NCI-H774 (cell line): ENCODE measurements at regions not wholly inside any gene's neighbourhood (a gene's known extent, or its start where the extent isn't known, plus 50 kb on each side); places are given as distances from the start of the nearest gene placed in this dataset.
"Not testable (repeated sequence)": the region's sequence is repeated elsewhere in the genome, so short reads cannot be mapped to it uniquely, and the experiment has no call there.

ENCODE experiments used
- DNase-seq: peaks from one replicate; lab custom pipeline; 2025; lab: John Stamatoyannopoulos, UW

GRCh38 chr2:65605058-65605742 lies 172.8 kb upstream of the SPRED2 start:
- DNase-seq, result no peak

GRCh38 chr2:65604246-65604645 lies 171.8 kb upstream of the SPRED2 start:
- DNase-seq, result no peak

- DNase-seq, result no peak
Measured at GRCh38 chr2:65602603-65603235, 170.3 kb upstream of the SPRED2 start.

DNA sequence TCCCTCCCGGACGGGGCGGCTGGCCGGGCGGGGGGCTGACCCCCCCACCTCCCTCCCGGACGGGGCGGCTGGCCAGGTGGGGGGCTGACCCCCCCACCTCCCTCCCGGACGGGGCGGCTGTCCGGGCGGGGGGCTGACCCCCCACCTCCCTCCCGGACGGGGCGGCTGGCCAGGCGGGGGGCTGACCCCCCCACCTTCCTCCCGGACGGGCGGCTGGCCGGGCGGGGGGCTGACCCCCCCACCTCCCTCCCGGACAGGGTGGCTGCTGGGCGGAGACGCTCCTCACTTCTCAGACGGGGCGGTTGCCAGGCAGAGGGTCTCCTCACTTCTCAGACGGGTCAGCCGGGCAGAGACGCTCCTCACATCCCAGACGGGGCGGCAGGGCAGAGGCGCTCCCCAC lies 168.5 kb upstream of the SPRED2 start:
- DNase-seq, result not testable (repeated sequence)

DNA sequence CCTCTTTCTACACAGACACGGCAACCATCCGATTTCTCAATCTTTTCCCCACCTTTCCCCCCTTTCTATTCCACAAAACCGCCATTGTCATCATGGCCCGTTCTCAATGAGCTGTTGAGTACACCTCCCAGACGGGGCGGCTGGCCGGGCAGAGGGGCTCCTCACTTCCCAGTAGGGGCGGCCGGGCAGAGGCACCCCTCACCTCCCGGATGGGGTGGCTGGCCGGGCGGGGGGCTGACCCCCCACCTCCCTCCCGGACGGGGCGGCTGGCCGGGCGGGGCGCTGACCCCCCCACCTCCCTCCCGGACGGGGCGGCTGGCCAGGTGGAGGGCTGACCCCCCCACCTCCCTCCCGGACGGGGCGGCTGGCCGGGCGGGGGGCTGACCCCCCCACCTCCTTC lies 168.0 kb upstream of the SPRED2 start:
- not testable (repeated sequence) for DNase-seq

DNA sequence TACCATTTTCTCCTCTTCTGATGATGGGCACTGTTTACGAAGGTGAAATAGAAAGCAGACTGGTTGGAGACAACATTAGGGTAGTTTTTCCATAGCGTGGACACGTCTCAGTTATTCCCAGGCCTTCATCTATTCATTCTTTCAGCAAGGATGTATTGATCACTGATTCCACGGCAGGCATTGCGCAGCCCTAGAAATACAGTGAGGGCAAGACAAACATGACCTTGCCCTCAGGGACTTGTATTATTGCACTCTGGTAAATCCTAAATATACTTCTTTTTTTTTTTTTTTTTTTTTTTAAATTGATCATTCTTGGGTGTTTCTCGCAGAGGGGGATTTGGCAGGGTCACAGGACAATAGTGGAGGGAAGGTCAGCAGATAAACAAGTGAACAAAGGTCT lies 167.3 kb upstream of the SPRED2 start:
- no peak for DNase-seq

DNA sequence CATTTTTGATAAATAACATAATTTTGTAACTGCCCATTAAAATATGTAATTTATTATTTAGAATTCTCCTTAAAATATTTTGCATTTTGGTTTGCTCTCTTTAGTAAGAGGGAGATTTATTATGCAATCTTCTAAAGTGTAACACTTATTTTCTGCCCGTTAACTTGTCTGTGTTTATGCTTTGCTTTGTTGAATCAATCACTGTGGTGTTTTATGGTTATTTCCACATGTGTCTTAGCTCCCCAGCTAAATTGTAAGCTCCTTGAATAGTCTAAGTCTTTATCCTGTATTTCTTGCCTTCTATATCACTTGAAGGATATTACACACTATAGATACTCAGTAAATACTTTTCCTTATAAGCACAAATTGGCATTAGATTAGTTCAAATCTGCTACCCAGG lies 166.6 kb upstream of the SPRED2 start:
- no peak for DNase-seq

DNA sequence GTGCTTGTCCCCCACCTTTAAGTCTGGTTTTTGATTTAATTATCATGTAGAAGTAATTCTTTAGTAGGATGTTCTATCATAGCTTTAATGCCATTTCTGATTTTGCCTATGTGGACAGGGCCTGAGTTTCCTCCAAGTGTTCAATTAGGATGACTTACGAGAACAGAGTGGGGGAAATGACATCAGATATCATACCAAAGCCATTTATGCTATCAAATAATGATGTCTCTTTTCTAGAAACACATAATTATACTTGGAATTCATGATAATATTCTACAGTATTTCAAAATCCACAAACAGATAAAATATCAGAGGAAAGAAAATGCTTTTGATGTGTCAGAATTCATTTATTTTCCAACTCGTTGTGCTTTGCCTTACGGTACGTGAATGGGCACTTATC lies 165.9 kb upstream of the SPRED2 start:
- DNase-seq, result no peak

GRCh38 chr2:65595630-65596029 lies 163.2 kb upstream of the SPRED2 start:
- no peak for DNase-seq

DNA sequence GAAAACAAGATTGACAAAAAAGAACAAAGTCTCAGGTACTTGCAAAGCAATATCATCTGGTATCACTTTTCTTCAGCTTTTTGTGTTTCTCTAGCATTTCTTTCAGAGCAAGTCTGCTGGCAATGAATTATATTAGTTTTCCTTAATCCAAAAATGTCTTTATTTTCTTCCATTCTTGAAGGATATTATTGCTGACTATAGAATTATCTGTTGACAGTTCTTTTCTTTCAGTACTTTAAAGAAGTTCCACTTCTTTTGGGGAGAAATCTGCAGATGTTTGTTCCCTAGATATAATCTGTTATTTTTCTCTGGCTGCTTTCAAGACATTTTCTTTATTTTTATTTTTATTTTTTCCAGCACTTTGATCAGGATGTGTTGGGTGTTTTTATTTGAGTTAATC lies 161.8 kb upstream of the SPRED2 start:
- no peak for DNase-seq

DNA sequence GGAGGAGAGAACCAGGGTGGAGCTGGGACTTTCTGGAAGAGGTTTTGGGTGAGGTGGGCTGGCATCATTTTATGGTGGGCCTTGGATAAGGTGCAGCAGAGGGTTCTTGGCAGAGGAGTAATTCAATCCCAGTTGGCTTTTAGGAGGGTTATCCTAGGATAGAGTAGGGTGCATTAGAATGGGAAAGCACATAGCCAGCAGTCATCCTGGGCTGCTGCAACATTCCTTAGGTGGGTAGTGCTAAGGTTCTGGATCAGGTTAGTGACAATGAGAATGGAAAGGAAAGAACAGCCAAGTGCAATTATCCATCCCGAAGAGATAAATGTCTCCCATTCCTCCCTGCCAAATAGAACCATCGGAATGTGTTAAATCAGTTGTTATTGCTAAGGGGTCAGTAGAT lies 157.3 kb upstream of the SPRED2 start:
- DNase-seq, result no peak

DNA sequence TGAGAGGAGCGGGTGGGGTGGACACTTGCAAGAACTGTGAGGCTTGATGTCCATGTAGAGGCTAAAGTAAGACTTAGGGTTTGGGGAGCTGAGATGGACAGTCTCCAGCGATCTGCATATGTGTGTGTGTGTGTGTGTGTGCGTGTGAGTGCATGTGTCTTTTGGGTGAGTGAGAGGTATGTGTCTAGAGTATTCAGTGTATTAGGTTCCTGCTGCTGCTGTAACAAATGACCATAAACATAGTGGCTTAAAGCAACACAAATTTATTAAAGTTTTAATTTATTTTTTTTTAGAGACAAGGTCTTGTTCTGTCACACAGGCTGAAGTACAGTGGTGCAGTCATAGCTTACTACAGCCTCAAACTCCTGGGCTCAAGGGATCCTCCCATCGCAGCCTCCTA lies 155.4 kb upstream of the SPRED2 start:
- DNase-seq, result no peak

GRCh38 chr2:65586516-65586915 lies 154.1 kb upstream of the SPRED2 start:
- no peak for DNase-seq

DNA sequence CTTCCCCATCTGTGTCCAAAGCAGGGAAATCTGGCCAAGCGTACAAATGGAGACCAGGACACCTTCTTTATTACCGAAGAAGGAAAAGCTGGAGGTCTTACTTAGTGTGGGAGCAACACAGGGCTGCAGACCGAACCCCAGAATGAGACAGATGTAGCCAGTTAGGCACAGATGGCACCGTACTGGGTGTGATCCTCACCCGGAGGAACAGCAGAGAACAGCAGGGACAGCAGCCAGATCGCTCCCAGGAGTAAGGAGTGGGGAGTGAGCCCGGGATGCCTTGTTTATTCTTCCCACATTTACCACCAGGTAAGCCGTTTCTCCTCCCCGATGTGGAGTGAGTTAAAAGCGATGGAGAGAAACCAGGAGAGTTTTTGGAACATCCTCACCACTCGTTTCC lies 150.7 kb upstream of the SPRED2 start:
- no peak for DNase-seq

DNA sequence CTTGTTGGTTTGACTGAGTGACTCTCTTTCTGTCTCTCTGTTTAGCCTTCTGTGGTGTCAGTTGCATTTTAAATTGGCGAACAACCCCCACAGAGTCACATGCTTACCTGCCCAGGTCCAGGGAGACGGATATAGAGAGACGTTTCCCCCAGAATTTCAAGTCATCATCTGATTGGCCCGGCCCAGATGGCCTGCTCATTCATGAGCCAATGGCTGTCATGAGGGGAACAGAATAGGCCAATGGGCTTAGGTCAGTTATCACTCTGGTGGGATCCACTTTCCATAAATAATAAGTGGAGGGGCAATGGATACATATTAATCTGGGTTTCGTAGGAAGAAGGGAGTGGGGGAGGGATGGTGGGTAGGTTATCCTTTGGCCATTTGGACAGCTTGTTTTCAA lies 150.0 kb upstream of the SPRED2 start:
- no peak for DNase-seq

DNA sequence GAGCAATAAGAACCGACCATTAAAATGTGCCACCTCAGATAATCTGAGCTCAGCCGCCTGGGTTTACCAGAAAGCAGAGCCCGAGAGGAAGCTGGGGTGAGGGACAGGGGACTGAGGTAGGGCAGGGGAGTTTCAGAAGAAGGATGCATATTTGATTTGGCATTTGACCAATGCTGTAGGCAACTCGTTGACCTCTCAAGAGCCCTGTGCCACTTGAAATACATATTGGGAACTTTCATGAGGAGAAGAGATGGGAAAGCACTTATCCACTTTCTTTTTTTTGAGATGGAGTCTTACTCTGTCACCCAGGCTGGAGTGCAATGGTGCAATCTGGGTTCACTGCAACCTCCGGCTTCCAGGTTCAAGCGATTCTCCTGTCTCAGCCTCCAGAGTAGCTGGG lies 148.4 kb upstream of the SPRED2 start:
- no peak for DNase-seq

GRCh38 chr2:65579506-65580235 lies 147.3 kb upstream of the SPRED2 start:
- no peak for DNase-seq

DNA sequence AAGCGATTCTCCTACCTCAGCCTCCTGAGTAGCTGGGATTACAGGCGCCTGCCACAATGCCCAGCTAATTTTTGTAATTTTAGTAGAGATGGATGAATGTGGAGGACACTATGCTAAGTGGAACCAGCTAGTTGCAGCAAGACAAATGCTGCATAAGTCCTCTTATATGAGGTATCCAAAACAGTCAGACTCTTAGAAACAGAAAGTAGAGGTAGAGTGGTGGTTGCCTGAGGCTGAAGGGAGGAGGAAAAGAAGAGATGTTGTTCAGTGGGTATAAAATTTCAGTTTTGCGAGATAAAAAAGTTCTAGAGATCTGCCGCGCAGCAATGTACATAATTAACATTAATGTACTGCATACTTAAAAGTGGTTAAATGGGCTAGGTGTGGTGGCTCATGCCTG lies 145.3 kb upstream of the SPRED2 start:
- no peak for DNase-seq

GRCh38 chr2:65576861-65577601 lies 144.6 kb upstream of the SPRED2 start:
- DNase-seq, result no peak

DNA sequence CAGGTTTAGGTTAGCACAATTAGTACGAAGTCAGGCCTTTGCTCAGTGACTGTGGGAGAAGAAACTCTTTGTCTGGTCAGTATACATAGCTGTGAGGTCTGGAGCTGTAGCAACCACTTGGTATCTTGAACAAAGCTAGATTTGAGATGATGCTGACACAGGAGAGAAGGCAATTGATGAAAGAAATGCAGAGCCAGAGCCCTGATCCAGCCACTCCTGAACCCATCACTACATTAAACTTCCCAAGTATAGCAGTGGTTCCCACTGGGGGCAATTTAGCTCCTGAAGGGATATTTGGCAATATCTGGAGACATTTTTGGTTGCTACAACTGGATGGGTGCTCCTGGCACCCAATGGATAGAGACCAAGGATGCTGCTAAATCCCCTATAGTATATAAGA lies 143.9 kb upstream of the SPRED2 start:
- DNase-seq, result no peak

DNA sequence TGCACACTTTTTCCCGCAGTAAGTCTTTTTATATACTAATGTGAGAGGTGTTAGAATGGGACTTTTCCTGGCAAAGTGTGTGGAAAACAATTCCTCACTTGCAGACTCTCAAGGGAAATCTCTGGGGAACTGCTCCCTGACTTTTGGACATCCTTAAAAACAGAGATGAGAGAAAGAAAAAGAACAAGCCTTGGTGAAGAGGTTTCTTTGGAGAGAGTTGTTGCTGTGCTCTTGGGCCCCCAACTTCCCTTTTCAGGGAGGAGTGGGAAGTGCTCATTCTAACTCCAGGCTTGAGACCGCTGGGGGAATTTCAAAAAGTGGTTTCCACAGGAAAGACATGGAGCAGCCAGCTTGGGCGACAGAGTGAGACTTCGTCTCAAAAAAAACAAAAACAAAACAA lies 142.6 kb upstream of the SPRED2 start:
- DNase-seq, result no peak

- DNase-seq, result not testable (repeated sequence)
Measured at GRCh38 chr2:65568656-65569440, 136.4 kb upstream of the SPRED2 start.
